ENCODE measurements at regions not wholly inside any gene's neighbourhood (a gene's known extent, or its start where the extent isn't known, plus 50 kb on each side); places are given as distances from the start of the nearest gene placed in this dataset.

GRCh38 chr14:62234849-62235248 is 472.6 kb downstream of the SNAPC1 start:
- TF ChIP-seq, protein P1, sequence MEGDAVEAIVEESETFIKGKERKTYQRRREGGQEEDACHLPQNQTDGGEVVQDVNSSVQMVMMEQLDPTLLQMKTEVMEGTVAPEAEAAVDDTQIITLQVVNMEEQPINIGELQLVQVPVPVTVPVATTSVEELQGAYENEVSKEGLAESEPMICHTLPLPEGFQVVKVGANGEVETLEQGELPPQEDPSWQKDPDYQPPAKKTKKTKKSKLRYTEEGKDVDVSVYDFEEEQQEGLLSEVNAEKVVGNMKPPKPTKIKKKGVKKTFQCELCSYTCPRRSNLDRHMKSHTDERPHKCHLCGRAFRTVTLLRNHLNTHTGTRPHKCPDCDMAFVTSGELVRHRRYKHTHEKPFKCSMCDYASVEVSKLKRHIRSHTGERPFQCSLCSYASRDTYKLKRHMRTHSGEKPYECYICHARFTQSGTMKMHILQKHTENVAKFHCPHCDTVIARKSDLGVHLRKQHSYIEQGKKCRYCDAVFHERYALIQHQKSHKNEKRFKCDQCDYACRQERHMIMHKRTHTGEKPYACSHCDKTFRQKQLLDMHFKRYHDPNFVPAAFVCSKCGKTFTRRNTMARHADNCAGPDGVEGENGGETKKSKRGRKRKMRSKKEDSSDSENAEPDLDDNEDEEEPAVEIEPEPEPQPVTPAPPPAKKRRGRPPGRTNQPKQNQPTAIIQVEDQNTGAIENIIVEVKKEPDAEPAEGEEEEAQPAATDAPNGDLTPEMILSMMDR (IDR thresholded peaks at IDR 0.05; ENCODE audit: control insufficient read depth, extremely low read depth, insufficient read depth) = no peak
- H3K4me3 ChIP-seq (ENCODE audit: low read depth, low read length) = no peak overlapping the region
- DNase-seq (ENCODE audit: low read depth) = no peak

DNA sequence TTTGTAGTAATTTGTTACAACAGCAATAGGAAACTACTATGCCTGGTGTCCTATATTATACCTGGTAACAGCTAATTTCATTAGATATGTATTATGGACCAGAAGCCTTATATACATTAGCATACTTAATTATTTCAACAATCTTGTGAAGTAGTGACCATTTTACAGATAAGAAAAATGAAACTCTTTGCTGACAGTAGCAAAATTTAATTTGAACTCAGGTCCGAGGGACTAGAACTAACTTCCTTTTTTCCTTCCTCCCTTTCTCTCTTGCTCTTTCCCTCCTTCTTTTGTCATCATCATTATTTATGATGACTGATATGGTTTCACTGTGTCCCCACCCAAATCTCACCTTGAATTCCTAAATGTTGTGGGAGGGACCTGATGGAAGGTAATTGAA is 482.0 kb downstream of the SNAPC1 start:
- TF ChIP-seq, protein P1 (IDR thresholded peaks at IDR 0.05; ENCODE audit: control insufficient read depth, extremely low read depth, insufficient read depth) = no peak
- DNase-seq (ENCODE audit: low read depth) = no peak
- no peak overlapping the region for H3K4me3 ChIP-seq (ENCODE audit: low read depth, low read length)

DNA sequence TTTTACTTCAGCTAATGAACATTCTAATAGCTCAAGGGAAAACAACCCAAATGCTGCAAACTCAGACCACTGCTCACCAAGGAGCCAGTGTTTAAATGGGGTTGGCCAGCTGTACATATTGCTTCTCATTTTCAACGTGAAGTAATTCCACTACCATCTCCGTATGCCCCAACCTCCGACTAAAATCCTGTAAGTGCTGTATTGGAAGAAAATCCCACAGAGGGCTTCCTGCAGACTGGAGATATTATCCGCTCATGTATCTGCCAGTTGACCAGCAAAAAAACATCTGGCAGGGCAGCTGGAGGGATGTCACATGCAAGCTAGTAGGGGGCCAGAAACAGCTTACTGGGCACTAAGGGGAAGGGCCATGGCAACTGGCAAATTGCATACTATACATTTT is 485.0 kb downstream of the SNAPC1 start:
- TF ChIP-seq, protein P1 (IDR thresholded peaks at IDR 0.05; ENCODE audit: control insufficient read depth, extremely low read depth, insufficient read depth) = no peak
- no peak for DNase-seq (ENCODE audit: low read depth)
- H3K4me3 ChIP-seq (ENCODE audit: low read depth, low read length) = no peak overlapping the region

GRCh38 chr14:62251237-62251636 is 489.0 kb downstream of the SNAPC1 start:
- TF ChIP-seq, protein P1 (IDR thresholded peaks at IDR 0.05; ENCODE audit: control insufficient read depth, extremely low read depth, insufficient read depth) = no peak
- no peak overlapping the region for H3K4me3 ChIP-seq (ENCODE audit: low read depth, low read length)
- no peak for DNase-seq (ENCODE audit: low read depth)

DNA sequence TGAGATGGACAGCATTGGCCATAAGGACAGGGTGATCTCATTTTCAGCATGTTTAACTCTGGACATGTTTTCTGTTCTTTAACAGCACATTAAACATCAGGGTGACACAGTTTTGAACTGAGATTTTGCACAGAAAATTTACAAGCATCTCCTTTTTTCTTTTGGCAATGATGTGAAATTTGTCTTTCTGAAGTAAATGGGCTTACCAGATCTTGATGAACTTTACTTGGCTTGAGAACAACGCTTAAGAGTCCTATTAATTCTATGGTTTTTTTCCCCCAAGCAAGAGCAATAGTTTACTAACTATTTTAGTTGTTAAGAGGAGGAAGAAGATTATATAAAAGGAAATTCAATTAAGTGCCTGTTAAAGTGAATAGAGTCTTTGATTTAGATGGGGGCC is 491.0 kb downstream of the SNAPC1 start:
- TF ChIP-seq, protein P1 (IDR thresholded peaks at IDR 0.05; ENCODE audit: control insufficient read depth, extremely low read depth, insufficient read depth) = no peak
- DNase-seq (ENCODE audit: low read depth) = no peak
- no peak overlapping the region for H3K4me3 ChIP-seq (ENCODE audit: low read depth, low read length)

- no peak overlapping the region for H3K4me3 ChIP-seq (ENCODE audit: low read depth, low read length)
- no peak for DNase-seq (ENCODE audit: low read depth)
- TF ChIP-seq, protein P1 (IDR thresholded peaks at IDR 0.05; ENCODE audit: control insufficient read depth, extremely low read depth, insufficient read depth) = no peak
These were observed 491.7 kb downstream of the SNAPC1 start for GRCh38 chr14:62253911-62254310.

GRCh38 chr14:62269204-62269603 is 507.0 kb downstream of the SNAPC1 start:
- no peak for DNase-seq (ENCODE audit: low read depth)
- H3K4me3 ChIP-seq (ENCODE audit: low read depth, low read length) = no peak overlapping the region
- TF ChIP-seq, protein P1 (IDR thresholded peaks at IDR 0.05; ENCODE audit: control insufficient read depth, extremely low read depth, insufficient read depth) = no peak

All from LNCaP clone FGC (cell line).